ENCODE measurements at regions not wholly inside any gene's neighbourhood (a gene's known extent, or its start where the extent isn't known, plus 50 kb on each side); places are given as distances from the start of the nearest gene placed in this dataset.

DNA sequence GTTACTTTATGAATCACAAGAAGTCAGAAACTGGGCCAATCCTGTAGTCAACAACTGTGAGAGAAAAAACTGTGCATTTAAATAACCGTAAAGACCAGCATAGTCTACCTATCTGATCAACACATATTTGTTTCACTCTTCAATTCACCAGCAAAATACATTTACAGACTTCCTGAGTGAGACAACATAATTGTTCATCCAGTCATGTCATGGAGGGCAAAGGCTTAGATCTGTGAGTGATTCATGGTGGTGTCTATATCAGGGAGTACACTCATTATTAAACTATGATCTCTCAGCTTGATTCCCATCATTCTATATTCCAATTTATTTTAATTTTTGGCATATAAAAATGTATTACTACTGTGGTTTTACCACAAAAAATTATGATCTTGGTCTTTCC is 694.6 kb downstream of the DNAH5 start:
- no peak for DNase-seq
- no peaks in the 10 kb centered on the region for H3K27me3 ChIP-seq (ENCODE audit: control insufficient read depth in 3 of 3, insufficient read depth in 3 of 3, low read length in 2 of 3)
- H3K4me1 ChIP-seq (ENCODE audit: control insufficient read depth in 5 of 5, insufficient read depth in 5 of 5, low read length in 5 of 5) = no peaks in the 10 kb centered on the region
- H3K9me3 ChIP-seq (ENCODE audit: control insufficient read depth in 4 of 4, insufficient read depth in 3 of 4, low read length in 3 of 4) = no peaks in the 10 kb centered on the region
- H3K9ac ChIP-seq (ENCODE audit: insufficient read depth in 1 of 2, low read length in 2 of 2) = no peak overlapping the region
- no peak for ATAC-seq (ENCODE audit: insufficient read depth, low FRiP score)
- H3K4me3 ChIP-seq = no peak overlapping the region
- TF ChIP-seq, protein P1, sequence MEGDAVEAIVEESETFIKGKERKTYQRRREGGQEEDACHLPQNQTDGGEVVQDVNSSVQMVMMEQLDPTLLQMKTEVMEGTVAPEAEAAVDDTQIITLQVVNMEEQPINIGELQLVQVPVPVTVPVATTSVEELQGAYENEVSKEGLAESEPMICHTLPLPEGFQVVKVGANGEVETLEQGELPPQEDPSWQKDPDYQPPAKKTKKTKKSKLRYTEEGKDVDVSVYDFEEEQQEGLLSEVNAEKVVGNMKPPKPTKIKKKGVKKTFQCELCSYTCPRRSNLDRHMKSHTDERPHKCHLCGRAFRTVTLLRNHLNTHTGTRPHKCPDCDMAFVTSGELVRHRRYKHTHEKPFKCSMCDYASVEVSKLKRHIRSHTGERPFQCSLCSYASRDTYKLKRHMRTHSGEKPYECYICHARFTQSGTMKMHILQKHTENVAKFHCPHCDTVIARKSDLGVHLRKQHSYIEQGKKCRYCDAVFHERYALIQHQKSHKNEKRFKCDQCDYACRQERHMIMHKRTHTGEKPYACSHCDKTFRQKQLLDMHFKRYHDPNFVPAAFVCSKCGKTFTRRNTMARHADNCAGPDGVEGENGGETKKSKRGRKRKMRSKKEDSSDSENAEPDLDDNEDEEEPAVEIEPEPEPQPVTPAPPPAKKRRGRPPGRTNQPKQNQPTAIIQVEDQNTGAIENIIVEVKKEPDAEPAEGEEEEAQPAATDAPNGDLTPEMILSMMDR (IDR thresholded peaks at IDR 0.05; ENCODE audit: control extremely low read depth, extremely low read depth) = no peak
- no peak overlapping the region for H3K27ac ChIP-seq (ENCODE audit: low read depth in 1 of 2, low read length in 1 of 2)
- 94 to 95% methylated on average over 1 of the region's 1 CpG for WGBS, 2 donors
- H3K36me3 ChIP-seq (ENCODE audit: control insufficient read depth in 4 of 4, insufficient read depth in 4 of 4, low read length in 4 of 4) = no peaks in the 10 kb centered on the region

DNA sequence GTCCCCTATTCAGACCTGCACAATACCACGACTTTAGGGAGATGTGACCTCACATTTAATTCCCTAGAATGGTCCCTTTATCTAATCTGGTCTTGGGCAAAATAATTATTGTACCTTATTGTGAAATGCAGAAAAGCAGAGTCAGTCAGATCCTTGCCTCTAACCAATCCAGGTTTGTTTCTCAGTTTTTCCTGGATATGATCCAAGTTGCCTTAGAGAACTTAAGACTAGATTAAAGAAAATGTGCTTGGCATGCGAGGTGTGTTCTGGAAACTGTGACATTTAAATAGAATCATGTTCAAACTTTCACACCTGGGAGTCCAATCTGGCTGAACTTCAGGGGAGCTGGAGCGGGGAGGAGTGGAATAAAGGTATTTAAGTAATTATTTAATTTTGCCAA is 696.2 kb downstream of the DNAH5 start:
- no peaks in the 10 kb centered on the region for H3K36me3 ChIP-seq (ENCODE audit: control insufficient read depth in 4 of 4, insufficient read depth in 4 of 4, low read length in 4 of 4)
- DNase-seq (peak in 1 of 3 donors; percentile 0), ATAC-seq (ENCODE audit: insufficient read depth, low FRiP score) (no peak)
- TF ChIP-seq, protein P1 (IDR thresholded peaks at IDR 0.05; ENCODE audit: control extremely low read depth, extremely low read depth) = no peak
- H3K27me3 ChIP-seq (ENCODE audit: control insufficient read depth in 3 of 3, insufficient read depth in 3 of 3, low read length in 2 of 3) = no peaks in the 10 kb centered on the region
- peaks cover 0 to 2% (median 0%) of the 10 kb centered on the region in 4 donors for H3K9me3 ChIP-seq (ENCODE audit: control insufficient read depth in 4 of 4, insufficient read depth in 3 of 4, low read length in 3 of 4)
- no peaks in the 10 kb centered on the region for H3K4me1 ChIP-seq (ENCODE audit: control insufficient read depth in 5 of 5, insufficient read depth in 5 of 5, low read length in 5 of 5)
- WGBS, 2 donors = 56 to 69% methylated on average over 3 of the region's 3 CpGs
- no peak overlapping the region for H3K4me3 ChIP-seq
- no peak overlapping the region for H3K9ac ChIP-seq (ENCODE audit: insufficient read depth in 1 of 2, low read length in 2 of 2)
- no peak overlapping the region for H3K27ac ChIP-seq (ENCODE audit: low read depth in 1 of 2, low read length in 1 of 2)

DNA sequence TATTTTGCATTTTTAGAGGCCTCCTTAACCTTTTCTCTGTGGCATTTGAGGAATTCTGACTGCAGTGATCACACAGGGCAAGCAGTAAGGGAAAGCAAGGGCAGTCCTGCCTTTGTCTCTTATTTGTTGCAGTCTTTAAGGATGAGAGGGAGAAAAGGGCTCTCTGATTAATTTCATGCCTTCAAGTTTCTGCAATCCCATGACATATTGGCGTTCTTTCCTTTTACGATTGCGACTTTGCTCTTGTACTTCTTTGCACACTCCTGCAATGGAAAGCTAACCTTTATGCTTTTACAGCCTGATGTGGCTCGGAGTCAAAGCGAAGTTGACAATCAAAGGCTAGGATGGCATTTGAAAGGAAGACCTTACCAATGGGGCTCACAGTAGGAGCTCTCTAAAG is 698.4 kb downstream of the DNAH5 start:
- ATAC-seq (ENCODE audit: insufficient read depth, low FRiP score) (no peak), DNase-seq (no peak)
- Histone ChIP-seq H3K9ac (ENCODE audit: insufficient read depth in 1 of 2, low read length in 2 of 2) (no peak overlapping the region), H3K36me3 (ENCODE audit: control insufficient read depth in 4 of 4, insufficient read depth in 4 of 4, low read length in 4 of 4) (no peaks in the 10 kb centered on the region), H3K4me1 (ENCODE audit: control insufficient read depth in 5 of 5, insufficient read depth in 5 of 5, low read length in 5 of 5) (no peaks in the 10 kb centered on the region), H3K27ac (ENCODE audit: low read depth in 1 of 2, low read length in 1 of 2) (no peak overlapping the region), H3K27me3 (ENCODE audit: control insufficient read depth in 3 of 3, insufficient read depth in 3 of 3, low read length in 2 of 3) (no peaks in the 10 kb centered on the region), H3K9me3 (ENCODE audit: control insufficient read depth in 4 of 4, insufficient read depth in 3 of 4, low read length in 3 of 4) (peaks cover 0 to 2% (median 0%) of the 10 kb centered on the region in 4 donors), H3K4me3 (no peak overlapping the region)
- TF ChIP-seq, protein P1 (IDR thresholded peaks at IDR 0.05; ENCODE audit: control extremely low read depth, extremely low read depth) = no peak
- 87 to 89% methylated on average over 5 of the region's 5 CpGs for WGBS, 2 donors

DNA sequence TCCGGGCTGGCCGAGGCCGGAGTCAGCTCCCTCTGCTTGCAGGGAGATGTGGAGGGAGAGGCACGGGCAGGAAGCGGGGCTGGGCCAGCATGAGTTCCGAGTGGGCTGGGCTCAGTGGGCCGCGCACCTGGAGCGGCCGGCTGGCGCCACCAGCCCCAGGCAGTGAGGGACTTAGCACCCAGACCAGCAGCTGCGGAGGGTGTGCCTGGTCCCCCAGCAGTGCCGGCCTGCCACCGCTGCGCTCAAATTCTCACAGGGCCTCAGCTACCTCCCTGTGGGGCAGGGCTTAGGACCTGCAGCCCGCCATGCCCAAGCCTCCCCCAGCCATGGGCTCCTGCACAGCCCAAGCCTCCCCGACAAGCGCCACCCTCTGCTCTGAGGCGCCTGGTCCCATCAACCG is 700.3 kb downstream of the DNAH5 start:
- TF ChIP-seq, protein P1 (IDR thresholded peaks at IDR 0.05; ENCODE audit: control extremely low read depth, extremely low read depth) = no peak
- Histone ChIP-seq H3K27ac (ENCODE audit: low read depth in 1 of 2, low read length in 1 of 2) (no peak overlapping the region), H3K27me3 (ENCODE audit: control insufficient read depth in 3 of 3, insufficient read depth in 3 of 3, low read length in 2 of 3) (no peaks in the 10 kb centered on the region), H3K4me1 (ENCODE audit: control insufficient read depth in 5 of 5, insufficient read depth in 5 of 5, low read length in 5 of 5) (no peaks in the 10 kb centered on the region), H3K9me3 (ENCODE audit: control insufficient read depth in 4 of 4, insufficient read depth in 3 of 4, low read length in 3 of 4) (peaks cover 0 to 2% (median 0%) of the 10 kb centered on the region in 4 donors), H3K36me3 (ENCODE audit: control insufficient read depth in 4 of 4, insufficient read depth in 4 of 4, low read length in 4 of 4) (no peaks in the 10 kb centered on the region), H3K4me3 (no peak overlapping the region), H3K9ac (ENCODE audit: insufficient read depth in 1 of 2, low read length in 2 of 2) (no peak overlapping the region)
- WGBS, 2 donors = 85 to 90% methylated on average over 20 of the region's 20 CpGs
- DNase-seq = no peak
- no peak for ATAC-seq (ENCODE audit: insufficient read depth, low FRiP score)

Data from lung (tissue), 11 donors.